Type B pancreatic cell (in vitro differentiated cells): ENCODE measurements at regions not wholly inside any gene's neighbourhood (a gene's known extent, or its start where the extent isn't known, plus 50 kb on each side); places are given as distances from the start of the nearest gene placed in this dataset.
"Not testable (repeated sequence)": the region's sequence is repeated elsewhere in the genome, so short reads cannot be mapped to it uniquely, and the experiment has no call there.

Experiments used
- DNase-seq: peaks from one replicate; pipeline ENCODE4 v3.0.0; 2021; ENCODE audit warnings: mixed read lengths; ENCODE audit not compliant: unreplicated experiment; ENCODE audit errors: extremely low spot score
- H3K27ac Mint-ChIP-seq: 2 replicates; pipeline ENCODE4 v1.8.0; 2021; ENCODE audit warnings: mild to moderate bottlenecking, mixed read lengths
- H3K27me3 Mint-ChIP-seq: 2 replicates; pipeline ENCODE4 v1.8.0; 2021; ENCODE audit warnings: mixed read lengths
- H3K36me3 Mint-ChIP-seq: 2 replicates; pipeline ENCODE4 v1.8.0; 2021; ENCODE audit warnings: mixed read lengths
- H3K4me1 Mint-ChIP-seq: one replicate; pipeline ENCODE4 v1.8.0; 2021; ENCODE audit warnings: mixed read lengths; ENCODE audit not compliant: unreplicated experiment
- H3K4me3 Mint-ChIP-seq: 2 replicates; pipeline ENCODE4 v1.8.0; 2021; ENCODE audit warnings: mild to moderate bottlenecking, mixed read lengths
- H3K9me3 Mint-ChIP-seq: 2 replicates; pipeline ENCODE4 v1.8.0; 2021; ENCODE audit warnings: mixed read lengths
- CTCF ChIP-seq: fragments of 200-600 bp; sonication (generic); conservative IDR thresholded peaks from 2 replicates; pipeline ENCODE4 v1.5.0; 2021; ENCODE audit warnings: antibody characterized with exemption, mild to moderate bottlenecking

DNA sequence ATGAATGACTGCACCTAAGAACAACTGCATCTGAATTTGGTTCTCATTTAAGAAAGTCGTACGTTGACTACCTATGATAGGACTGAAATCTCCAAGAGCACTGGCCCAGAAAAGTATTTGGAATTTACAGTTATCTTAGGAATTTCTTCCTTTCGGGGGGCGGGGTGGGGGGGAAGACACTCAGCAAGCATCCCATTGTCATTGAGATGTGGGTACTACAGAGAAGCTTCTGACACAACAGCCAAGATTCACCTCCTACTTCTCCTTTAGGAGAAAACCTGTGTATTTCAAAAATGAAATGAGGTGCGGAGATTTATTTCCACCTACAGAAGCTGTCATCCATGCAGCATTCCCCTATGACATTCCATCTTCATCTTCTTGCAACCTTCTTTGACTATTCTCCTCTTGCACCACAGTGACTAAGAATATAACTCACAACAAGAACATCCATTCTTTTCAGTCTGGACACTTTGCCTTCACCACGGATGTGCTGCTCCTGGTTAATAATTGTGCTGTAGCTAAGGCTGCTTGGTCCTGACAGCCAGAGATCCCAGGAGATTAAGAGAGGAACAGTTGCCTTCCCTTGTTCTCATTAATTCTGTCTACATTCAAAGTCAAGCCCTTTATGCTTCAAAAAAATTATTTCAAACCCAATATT is 98.4 kb upstream of the FRMD4A start:
- Mint-ChIP-seq H3K4me3 (no peak overlapping the region), H3K9me3 (no peaks in the 10 kb centered on the region), H3K36me3 (no peaks in the 10 kb centered on the region), H3K4me1 (peaks cover 19% of the 10 kb centered on the region), H3K27ac (no peak overlapping the region), H3K27me3 (peaks cover 17% of the 10 kb centered on the region)
- no peak for DNase-seq
- no peak for TF ChIP-seq CTCF

- peaks cover 9% of the 10 kb centered on the region for H3K9me3 Mint-ChIP-seq
- peak overlapping the region; percentile 24 for H3K27ac Mint-ChIP-seq
- DNase-seq, result no peak
- H3K4me1 Mint-ChIP-seq, result peaks cover 10% of the 10 kb centered on the region
- peaks cover 8% of the 10 kb centered on the region for H3K27me3 Mint-ChIP-seq
- H3K36me3 Mint-ChIP-seq, result no peaks in the 10 kb centered on the region
- no peak for TF ChIP-seq CTCF
- no peak overlapping the region for H3K4me3 Mint-ChIP-seq
Observed at GRCh38 chr10:14425034-14425433, 94.3 kb upstream of the FRMD4A start.

- TF ChIP-seq CTCF, result no peak
- Mint-ChIP-seq H3K4me1 (peaks cover 10% of the 10 kb centered on the region), H3K27me3 (peaks cover 2% of the 10 kb centered on the region), H3K4me3 (no peak overlapping the region), H3K27ac (no peak overlapping the region), H3K36me3 (no peaks in the 10 kb centered on the region), H3K9me3 (peaks cover 9% of the 10 kb centered on the region)
- no peak for DNase-seq
Observed at GRCh38 chr10:14423111-14423744, 92.5 kb upstream of the FRMD4A start.

DNA sequence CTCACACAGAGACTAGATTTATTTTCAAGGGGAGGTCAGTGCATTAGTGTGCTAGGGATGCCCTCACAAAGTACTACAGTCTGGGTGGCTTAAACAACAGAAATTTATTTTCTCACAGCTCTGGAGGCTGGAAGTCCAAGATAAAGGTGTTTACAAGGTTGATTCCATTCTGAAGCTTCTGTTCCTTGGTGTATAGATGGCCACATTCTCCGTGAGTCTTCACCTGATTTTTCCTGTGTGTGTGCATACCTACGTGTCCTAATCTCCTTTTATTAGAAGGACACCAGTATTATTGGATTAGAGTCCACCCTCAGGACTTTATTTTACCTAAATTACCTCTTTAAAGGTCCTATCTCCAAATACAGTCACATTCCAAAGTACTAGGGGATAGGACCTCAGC is 91.7 kb upstream of the FRMD4A start:
- Mint-ChIP-seq H3K36me3 (no peaks in the 10 kb centered on the region), H3K9me3 (peaks cover 9% of the 10 kb centered on the region)
- no peak for TF ChIP-seq CTCF

DNA sequence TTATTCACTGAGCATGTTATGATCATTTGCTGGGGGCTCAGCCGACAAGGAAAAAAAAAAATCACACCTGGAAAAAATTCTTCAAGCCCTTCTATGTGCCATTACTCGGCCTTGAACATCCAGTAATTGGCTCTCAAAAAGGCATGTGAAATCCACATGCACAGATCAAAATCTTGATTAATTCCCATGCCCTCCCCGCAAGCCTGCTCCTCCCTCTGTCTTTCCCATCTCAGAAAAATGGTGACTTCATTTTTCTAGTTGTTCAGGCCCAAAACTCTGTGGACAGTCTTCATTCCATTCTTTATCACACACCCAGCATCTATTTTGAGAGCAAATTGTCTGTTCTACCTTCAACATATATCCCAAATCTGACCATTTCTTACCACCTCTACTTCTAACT is 91.2 kb upstream of the FRMD4A start:
- Mint-ChIP-seq H3K27me3 (no peaks in the 10 kb centered on the region), H3K9me3 (peaks cover 9% of the 10 kb centered on the region), H3K4me1 (peaks cover 17% of the 10 kb centered on the region), H3K4me3 (no peak overlapping the region), H3K27ac (no peak overlapping the region), H3K36me3 (no peaks in the 10 kb centered on the region)
- no peak for DNase-seq
- no peak for TF ChIP-seq CTCF

More for the DNA sequence above, 91.7 kb upstream of the FRMD4A start:
- no peak overlapping the region for H3K4me3 Mint-ChIP-seq
- peaks cover 12% of the 10 kb centered on the region for H3K4me1 Mint-ChIP-seq
- H3K27me3 Mint-ChIP-seq, result no peaks in the 10 kb centered on the region
- no peak overlapping the region for H3K27ac Mint-ChIP-seq
- DNase-seq, result no peak

GRCh38 chr10:14417336-14417735 is 86.6 kb upstream of the FRMD4A start:
- H3K27me3 Mint-ChIP-seq, H3K4me3 Mint-ChIP-seq, DNase-seq, H3K9me3 Mint-ChIP-seq, H3K36me3 Mint-ChIP-seq, H3K27ac Mint-ChIP-seq: not testable (repeated sequence)
- H3K4me1 Mint-ChIP-seq, result peaks cover 18% of the 10 kb centered on the region
